ENCODE measurements at regions not wholly inside any gene's neighbourhood (a gene's known extent, or its start where the extent isn't known, plus 50 kb on each side); places are given as distances from the start of the nearest gene placed in this dataset.

GRCh38 chr10:3363311-3364045 is 190.9 kb upstream of the PITRM1 start:
- DNase-seq: no peak

DNA sequence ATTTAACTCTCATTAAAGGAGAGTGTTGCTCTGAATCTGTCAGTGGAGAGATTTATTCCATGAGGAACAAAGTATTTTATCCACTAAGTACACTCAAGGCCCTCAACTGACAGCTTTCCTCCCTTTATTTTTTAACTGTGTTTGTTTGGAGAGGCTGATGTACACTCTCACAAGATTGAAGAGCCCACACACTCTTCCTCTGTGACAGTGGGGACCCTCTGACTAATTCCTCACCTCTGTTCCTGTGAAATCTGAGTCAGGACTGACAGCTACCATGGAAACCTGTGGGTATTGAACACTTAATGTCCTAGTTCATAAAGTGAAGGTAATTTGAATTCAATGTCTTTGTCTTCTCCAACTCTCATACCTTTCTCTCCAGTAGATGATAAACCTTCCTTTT is 189.8 kb upstream of the PITRM1 start:
- no peak for DNase-seq

DNA sequence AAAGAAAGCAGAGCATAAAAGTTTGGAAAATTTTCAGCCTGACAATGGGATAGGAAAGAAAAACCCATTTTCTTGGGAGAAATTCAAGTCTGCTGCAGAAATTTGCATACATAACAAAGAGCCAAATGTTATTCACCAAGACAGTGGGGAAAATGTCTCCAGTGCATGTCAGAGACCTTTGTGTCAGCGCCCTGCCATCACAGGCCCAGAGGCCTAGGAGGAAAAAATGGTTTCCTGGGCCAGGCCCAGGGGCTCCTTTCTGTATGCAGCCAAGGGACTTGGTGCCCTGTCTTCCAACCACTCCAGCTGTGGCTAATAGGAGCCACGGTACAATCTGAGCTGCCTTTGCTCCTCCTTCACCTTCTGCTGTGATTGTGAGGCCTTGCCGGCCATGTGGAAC is 189.1 kb upstream of the PITRM1 start:
- DNase-seq: no peak

DNA sequence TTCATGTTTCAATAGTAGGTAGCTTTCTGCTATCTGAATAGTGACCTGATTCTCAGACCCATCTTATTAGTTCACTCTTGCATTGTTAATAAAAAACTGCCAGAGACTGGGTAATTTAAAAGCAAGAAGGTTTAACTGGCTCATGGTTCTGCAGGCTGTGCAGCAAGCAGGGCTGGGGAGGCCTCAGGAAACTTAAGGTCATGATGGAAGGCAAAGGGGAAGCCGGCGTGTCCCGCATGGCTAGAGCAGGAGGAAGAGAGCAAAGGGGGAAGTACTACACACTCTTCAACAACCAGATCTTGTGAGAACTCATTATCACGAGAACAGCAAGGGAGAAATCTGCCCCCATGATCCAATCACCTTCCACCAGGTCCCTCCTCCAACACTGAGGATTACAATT is 185.2 kb upstream of the PITRM1 start:
- no peak for DNase-seq

- no peak for DNase-seq
These were observed 183.0 kb upstream of the PITRM1 start for GRCh38 chr10:3355536-3355935.

DNA sequence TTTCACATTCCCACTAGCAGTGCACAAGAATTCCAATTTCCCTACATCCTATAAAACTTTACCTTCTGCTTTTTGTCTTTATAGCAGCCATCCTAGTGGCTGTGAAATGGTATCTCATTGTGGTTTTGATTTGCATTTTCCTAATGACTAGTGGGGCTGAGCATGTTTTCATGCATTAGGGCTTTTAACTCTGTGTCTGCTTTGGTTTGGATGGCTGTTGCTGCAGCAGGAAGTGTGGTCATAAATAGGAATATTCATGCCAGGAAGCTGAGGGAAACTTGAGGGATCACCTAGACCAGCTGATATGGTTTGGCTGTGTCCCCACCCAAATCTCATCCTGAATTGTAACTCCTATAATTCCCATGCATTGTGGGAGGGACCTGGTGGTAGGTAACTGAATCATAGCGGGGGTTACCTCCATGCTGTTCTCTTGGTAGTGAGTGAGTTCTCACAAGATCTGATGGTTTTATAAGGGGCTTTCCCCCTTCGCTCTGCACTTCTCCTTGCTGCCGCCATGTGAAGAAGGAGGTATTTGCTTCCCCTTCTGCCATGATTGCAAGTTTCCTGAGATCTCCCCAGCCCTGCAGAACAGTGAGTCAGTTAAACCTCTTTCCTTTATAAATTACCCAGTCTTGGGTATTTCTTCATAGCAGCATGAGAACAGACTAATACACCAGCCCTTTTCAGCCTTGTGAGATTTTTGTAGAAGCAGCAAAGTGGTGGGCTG is 181.8 kb upstream of the PITRM1 start:
- DNase-seq: no peak

DNA sequence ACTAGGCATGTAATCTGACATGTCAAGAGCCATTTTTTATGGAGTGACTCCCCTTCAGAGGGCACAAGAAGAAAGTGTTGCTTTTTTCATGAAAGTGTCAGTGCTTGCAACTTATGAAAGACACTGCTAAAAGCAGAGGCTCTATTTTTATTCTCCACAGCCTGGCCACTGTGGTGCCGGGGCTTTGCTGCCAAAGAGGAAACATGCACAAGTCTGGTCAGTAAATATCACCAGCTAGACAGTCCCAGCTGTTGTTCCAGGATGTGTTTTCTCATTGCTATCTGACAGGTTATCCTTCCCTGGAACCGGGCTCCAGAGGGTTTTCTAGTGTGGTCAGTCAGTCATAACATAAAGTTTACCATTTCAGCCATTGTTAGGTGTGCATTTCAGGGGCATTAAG is 180.7 kb upstream of the PITRM1 start:
- DNase-seq: no peak

- DNase-seq: no peak
These were observed 178.2 kb upstream of the PITRM1 start for GRCh38 chr10:3350617-3351258.

GRCh38 chr10:3350205-3350604 is 177.6 kb upstream of the PITRM1 start:
- DNase-seq: no peak

DNA sequence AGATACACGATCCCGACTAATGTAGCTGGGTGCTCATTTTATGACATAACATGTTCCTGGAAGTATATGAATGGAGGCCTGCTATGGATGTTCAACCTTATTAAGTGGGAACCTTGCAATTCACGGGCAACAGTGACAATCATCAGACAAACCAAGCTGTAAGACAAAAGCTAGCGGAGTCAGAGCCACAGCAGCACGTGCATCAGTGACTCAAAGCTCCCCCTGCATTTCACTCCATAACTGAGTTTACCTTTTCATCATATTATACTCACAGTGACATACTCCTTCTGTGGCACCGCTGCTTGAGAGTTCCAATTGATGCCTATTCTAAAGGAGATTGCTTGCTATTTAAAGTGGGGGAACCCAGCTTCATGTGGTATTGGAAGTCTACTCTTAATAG is 176.0 kb upstream of the PITRM1 start:
- no peak for DNase-seq

- no peak for DNase-seq
These were observed 175.0 kb upstream of the PITRM1 start for GRCh38 chr10:3347413-3348182.

GRCh38 chr10:3346851-3347250 is 174.3 kb upstream of the PITRM1 start:
- DNase-seq: no peak

DNA sequence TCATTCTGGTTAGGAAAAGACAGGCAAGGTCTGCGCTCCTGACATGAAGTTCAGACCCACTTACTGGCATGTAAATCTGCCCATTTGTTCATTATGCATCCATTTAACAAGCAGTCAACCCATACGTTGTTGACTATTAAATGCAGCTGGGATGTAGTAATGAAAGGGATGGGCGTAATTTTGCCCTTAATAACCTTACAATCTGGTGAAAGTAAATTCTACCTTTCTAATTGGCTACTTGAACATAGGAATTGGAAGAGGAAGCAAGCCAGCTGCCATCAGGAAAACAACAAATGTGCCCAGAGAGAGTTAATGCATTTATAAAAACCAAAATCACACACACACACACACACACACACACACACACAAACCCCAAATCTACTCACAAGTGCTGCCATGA is 170.2 kb upstream of the PITRM1 start:
- no peak for DNase-seq

GRCh38 chr10:3340127-3340730 is 167.6 kb upstream of the PITRM1 start:
- DNase-seq: no peak

GRCh38 chr10:3339531-3339950 is 167.0 kb upstream of the PITRM1 start:
- DNase-seq: no peak

GRCh38 chr10:3339121-3339520 is 166.5 kb upstream of the PITRM1 start:
- no peak for DNase-seq

DNA sequence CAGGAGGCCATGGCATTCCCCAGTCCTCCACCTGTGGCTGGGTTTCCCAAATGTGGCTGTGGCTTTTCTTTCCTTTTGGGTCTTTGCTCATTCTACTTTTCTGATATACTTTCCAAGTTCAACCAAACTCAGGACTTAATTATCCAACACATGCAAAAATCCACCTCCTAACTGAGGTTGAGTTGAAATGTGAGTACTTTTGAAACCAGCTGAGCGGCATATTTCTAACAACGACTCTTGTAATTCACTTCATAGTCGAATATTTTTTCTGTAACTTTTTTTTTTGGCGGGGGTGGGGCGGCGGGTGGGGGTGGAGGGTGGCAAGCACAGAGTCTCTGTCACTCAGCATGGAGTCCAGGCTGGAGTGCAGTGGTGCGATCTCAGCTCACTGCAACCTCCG is 165.2 kb upstream of the PITRM1 start:
- DNase-seq: no peak

- DNase-seq: no peak
These were observed 164.2 kb upstream of the PITRM1 start for GRCh38 chr10:3336673-3337293.

GRCh38 chr10:3333426-3333825 is 160.8 kb upstream of the PITRM1 start:
- no peak for DNase-seq

DNA sequence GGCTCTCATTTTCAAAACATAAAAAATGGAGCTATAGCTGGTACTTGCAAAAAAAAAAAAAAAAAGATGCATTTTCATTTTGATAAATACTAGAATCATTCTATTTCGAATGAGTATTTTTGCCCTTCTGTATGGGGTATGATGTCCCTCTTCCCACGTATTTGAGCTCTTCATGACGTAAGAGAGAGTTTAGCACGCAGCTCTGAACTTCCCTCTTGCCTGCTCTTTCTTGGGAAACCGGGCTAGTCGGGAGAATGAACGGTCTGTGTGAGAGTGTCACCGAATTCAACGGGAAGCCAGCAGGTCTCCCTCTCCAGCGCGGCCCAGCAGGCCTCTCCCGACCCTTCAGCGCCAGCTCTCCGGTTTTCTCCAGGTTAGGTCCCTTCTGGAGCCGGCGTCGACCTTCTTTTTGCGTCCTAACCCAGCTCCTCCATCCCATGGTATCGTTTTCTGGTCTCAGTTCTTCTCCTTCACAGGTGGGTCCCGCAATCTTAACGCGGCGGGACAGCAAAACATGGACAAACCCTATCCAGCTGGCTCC is 159.2 kb upstream of the PITRM1 start:
- DNase-seq: no peak

DNA sequence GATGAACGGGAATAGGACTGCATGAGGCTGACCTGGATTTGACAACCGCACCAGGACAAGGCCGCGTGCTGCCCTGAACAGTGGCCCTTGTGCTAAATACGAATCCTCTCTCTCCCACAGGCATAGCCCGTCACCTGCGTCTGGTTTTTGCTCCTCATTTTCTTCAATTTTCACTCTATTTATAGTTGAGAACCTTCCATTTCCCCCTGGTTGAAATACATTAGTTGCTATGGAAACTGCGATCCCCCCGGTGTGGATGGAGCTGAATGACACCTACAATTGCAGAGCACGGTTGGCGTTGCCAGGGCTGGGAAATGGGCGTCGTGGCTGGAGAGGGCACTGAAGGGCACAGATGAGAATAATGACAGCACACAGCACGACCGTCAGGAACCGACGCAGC is 158.6 kb upstream of the PITRM1 start:
- no peak for DNase-seq

- DNase-seq: no peak
These were observed 158.1 kb upstream of the PITRM1 start for GRCh38 chr10:3330663-3331062.
